Renal cortical epithelial cell (primary cell): ENCODE measurements at regions not wholly inside any gene's neighbourhood (a gene's known extent, or its start where the extent isn't known, plus 50 kb on each side); places are given as distances from the start of the nearest gene placed in this dataset.

Experiments used
- DNase-seq: peaks from one replicate; pipeline ENCODE4 v3.0.0-alpha.2; 2011; ENCODE audit warnings: low read depth

- no peak for DNase-seq
Observed at GRCh38 chr13:21964686-21965085, 293.8 kb downstream of the FGF9 start.

DNA sequence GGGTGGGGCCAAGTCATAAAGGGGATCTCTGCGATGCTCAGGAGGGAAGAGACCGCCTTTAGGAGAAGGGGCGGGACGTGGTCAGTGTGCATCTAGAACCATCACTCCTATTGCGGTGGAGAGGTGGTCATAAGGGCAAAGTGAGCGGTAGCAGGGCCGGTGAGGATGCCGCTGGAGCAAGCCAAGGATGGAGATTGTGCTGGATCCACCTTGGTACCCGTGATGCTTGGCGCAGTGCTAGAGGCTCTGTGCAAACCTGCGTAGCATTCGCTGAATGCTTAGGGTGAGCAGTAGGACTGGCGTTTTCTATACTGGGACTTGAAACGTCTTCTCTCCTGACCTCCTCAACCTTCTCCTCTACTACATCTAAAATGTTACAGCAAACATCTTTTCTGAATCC is 294.2 kb downstream of the FGF9 start:
- no peak for DNase-seq

- no peak for DNase-seq
Observed at GRCh38 chr13:21966014-21966413, 295.1 kb downstream of the FGF9 start.

- DNase-seq: no peak
Observed at GRCh38 chr13:21967871-21968270, 297.0 kb downstream of the FGF9 start.

DNA sequence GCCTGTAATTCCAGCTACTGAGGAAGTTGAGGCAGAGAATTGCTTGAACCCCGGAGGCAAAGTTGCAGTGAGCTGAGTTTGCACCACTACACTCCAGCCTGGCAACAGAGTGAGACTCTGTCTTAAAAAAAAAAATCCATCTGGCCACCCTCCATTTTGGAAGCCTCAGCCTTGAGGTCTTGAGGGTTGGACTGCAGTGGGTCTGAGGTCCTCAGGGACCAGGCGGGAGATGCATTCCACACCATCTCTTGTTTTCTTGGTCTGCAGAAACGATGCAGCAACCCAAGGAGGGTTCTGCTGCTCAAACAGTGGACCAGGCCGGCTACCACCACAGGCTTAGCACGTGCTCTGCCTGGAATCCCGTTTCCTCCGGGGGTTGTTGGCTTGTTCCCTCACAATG is 299.3 kb downstream of the FGF9 start:
- no peak for DNase-seq

DNA sequence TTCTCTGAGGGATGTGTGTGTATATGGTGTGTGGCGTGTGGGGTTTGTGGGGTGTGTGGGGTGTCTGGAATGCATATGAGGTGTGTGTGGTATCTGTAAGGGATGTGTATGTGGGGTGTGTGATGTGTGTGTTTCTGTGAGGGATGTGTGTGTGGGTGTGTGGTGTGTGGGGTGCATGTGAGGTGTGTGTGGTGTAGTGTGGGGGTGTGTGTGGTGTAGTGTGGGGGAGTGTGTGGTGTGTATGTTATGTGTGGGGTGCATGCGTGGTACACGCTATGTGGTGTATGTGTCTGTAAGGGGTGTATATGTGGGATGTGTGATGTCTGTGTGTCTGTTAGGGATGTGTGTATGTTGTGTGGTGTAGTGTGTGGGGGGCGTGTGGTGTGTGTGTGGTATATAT is 300.0 kb downstream of the FGF9 start:
- no peak for DNase-seq

DNA sequence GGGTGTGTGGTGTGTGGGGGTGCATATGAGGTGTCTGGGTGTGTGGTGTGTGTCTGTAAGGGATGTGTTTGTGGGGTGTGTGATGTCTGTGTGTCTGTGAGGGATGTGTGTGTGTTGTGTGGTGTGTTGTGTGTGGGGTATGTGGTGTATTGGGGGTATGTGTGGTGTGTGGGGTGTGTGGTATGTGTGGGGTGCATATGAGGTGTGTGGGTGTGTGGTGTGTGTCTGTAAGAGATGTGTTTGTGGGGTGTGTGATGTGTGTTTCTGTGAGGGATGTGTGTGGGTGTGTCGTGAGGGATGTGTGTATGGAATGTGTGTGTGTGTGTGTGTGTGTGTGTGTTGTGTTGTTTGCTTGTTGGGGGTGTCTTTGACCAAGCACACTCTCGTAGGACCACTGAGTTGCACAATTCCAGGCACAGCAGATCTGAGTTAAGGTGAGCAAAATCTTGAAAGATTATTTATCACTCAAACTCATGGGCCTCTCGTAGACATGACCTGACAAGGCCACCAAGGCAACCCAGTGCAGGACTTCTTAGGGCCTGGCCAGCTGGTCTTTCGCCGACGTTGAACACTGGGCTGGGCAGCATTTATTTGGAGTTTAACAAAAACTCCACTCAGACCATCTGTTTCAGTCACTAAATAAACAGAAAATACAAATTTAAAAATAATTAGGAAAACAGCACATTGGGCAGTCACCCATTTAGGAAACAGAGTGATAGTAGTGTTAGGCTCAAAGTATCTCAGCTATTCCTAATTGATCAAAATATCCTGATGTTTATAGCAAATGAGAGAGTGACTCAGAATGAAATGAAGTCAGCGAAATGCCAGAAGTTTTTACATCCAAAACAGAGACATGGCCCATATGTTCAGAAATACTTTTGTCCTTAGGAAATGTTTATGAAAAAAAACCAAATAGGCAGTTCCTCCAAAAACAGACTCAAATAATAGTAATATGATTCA is 301.1 kb downstream of the FGF9 start:
- DNase-seq: no peak

DNA sequence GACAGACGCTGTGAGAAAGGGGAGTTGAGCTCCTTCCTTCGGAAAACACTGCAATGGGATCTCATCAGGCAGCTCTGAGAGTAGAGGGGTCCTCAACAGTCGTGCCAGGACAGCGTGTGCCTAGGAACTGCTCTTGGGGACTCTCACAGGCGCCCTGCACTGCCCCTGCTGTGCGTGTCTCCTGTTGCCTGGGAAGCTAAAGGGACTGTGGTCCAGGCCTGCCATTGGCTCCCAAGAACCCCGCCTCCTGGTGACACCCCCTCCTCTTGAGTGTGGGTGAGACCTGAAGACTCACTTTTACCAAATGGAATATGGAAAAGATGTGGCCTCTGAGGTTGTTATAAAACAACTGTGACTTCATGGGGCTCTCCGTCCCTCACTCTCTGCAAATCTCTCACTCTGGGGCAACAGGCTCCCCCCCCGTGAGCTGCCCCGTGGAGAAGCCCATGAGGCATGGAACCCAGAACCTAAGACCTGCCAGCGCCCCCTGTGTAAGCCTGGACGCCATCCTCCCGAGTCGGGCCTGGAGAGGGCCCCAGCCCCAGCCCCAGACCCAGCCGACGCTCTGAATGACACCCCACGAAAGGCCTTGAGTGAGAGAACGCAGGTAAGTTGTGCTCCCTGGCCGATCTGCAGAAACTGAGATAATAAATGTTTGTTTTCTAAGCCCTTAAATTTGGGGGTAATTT is 302.7 kb downstream of the FGF9 start:
- no peak for DNase-seq

DNA sequence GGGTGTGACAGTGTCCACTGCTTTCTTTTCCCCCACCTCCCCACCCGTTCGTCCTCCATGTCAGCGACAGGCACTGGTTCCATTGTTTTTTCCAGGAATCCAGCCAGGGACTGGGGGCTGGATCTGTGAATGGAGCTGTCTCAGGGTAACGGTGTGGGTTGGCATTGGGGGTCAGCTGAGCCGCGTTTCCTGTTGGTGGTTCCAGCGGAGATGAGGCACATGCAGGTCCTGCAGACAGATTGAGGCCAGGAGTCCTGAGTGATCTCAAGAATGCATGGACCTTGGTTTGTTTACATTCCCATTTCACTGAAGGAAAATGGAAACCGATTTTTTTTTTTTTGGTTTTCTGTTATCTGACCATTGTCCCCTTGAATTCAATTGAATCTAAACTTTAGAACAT is 303.9 kb downstream of the FGF9 start:
- no peak for DNase-seq

- no peak for DNase-seq
Observed at GRCh38 chr13:21976159-21976558, 305.3 kb downstream of the FGF9 start.

DNA sequence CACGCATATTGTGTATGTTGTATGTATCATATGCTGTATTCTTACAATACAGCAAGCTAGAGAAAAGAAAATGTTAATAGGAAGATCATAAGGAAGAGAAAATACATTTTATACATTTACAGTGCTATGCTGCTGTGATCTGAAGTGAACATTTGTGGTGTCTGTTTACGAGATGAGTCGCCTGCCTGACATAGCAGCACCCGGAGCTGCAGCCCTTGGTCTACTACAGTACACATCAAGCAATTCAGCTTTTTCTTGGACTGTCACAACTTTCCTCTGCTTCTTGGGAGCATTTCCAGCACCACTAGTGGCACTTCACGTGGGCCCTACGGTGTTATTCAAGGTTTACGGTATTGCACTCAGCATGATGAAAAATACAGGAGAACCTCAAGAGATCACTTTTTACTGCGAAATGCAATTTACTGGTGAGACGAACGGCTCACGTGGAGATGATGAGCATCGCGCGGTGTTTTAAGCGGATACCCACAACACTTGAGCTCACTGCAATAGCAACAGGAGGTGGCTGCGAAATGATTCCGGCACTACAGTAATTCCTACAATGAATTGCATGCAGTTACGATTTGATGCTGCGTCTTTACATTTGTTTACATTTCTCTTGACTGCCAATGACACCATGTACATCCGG is 308.4 kb downstream of the FGF9 start:
- no peak for DNase-seq

- no peak for DNase-seq
Observed at GRCh38 chr13:21980049-21980448, 309.2 kb downstream of the FGF9 start.

GRCh38 chr13:21984156-21984555 is 313.3 kb downstream of the FGF9 start:
- DNase-seq: no peak

DNA sequence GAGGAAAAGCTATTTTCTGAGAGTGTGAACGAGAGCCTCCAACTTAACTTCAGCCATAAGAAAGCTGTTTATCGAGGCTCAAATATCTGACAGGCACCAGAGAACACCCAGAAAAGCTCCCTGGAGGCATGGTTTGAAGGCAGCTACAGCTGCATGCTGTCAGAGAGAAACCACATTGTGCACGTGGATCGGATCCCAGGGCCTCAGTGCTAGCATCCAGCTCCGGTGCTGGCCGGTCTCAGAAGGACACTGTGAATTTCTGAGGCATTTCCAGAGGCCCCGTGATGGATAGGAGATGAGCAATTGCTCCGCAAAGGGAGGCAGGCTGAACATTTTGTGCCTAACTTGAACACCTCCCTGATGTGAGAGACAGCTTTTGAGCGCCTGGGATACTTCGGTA is 315.7 kb downstream of the FGF9 start:
- no peak for DNase-seq

DNA sequence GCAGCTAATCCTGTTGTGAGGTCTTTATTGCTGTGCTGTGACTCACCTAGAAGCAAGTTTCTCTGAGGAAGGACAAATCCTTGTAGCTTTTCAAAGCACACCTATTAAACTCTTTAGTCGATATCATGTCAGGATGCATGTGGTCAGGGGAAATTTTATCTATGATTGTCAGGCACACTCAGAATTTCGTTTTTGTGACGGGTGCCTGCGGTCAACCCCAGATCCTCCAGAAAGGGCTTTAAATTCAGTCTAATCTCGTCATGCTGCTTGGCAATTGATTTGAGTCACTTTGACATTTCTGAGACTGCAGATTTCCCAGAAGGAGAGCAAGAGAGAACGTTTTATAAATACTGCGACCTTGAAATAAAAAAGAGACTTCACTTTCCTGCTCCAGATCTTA is 316.9 kb downstream of the FGF9 start:
- no peak for DNase-seq

GRCh38 chr13:21988624-21989023 is 317.8 kb downstream of the FGF9 start:
- no peak for DNase-seq

DNA sequence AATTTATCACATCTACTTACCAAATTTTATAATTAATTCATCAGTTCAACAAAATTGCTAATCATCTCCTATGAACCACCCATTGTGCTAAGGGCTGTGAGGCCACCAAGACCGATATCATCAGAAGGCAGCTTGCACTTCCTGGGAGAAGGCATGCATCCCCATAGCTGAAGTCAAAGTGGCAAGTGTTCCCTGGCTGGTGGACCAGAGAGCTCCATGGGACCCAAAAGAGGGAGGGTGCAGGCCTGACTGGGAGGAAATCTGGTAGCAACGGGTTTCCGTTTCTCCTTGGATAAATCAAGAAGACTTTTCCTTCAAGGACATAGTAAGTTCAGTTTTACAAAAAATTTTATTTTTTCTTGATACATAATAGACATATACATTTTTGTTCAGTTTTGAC is 325.2 kb downstream of the FGF9 start:
- DNase-seq: no peak

- DNase-seq: no peak
Observed at GRCh38 chr13:21997726-21998125, 326.9 kb downstream of the FGF9 start.

DNA sequence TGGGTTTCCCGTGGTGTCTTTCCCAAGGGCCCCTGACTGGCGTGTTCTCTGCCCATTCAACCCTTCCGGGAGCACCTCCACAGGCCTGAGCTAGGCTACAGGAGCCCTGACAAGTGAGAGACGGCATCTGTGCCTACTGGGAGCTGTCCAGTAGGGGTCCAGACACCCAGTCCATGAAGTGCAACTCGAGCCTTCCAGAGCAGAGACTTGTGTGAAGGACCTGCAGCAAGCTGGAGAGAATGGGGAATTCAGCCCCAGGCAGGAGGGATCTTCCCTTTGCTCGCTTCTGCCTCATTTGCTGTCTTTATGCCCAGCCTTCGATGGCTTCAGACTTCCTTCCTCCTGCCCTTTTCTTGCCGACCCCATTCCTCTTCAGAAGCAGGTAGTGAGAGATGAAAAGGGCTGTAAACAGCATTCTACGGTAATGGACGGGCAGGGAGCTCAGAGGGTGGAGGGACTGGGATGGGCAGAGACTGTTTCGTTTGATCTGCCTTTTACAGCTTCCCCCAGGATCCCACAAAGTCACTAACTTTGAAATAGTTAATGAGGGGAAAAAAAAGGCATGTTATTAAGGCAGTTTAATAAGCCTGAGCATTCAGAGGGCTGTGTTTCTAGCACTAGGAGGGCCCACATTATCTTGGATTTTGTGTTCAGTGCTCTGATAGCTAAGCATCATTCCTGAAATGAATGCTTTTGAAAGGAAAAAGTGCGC is 327.6 kb downstream of the FGF9 start:
- no peak for DNase-seq

DNA sequence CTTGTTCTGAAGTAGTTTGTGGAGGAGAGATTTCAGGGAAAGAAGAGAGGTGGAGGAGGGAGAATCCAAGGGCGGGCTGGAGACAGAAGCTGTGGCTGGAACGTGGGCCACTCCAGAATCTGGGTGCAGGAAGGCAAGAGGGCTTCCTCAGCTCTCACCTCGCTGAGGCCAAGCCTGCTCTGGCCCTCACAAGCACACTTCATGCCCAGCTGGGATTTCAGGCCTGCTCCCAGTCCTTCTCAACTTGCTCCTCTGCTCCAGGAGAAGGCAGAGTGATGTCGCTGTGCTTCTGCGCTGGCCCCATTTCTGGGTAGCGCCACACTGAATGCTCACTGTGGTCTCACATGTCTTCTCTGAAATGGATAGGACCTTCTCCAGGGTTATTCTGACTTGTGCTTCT is 328.8 kb downstream of the FGF9 start:
- no peak for DNase-seq

- no peak for DNase-seq
Observed at GRCh38 chr13:22000191-22000590, 329.3 kb downstream of the FGF9 start.

- no peak for DNase-seq
Observed at GRCh38 chr13:22001336-22001735, 330.5 kb downstream of the FGF9 start.
